Keratinocyte (primary cell): ENCODE measurements at regions not wholly inside any gene's neighbourhood (a gene's known extent, or its start where the extent isn't known, plus 50 kb on each side); places are given as distances from the start of the nearest gene placed in this dataset.

ENCODE experiments used
- DNase-seq: peaks from one replicate; pipeline ENCODE4 v3.0.0-alpha.2; 2011; ENCODE audit warnings: low read depth, missing footprints, low spot score
- FAIRE-seq: peaks from 2 replicates; lab custom pipeline; 2011; peaks lifted over from hg19 to GRCh38; lab: Jason Lieb, UNC
- H2AFZ ChIP-seq: 2 replicates; pipeline ENCODE4 v1.6.0; 2012; ENCODE audit warnings: low read length, control low read depth, inconsistent platforms; ENCODE audit not compliant: control insufficient read depth
- H3K27ac ChIP-seq: 2 replicates; pipeline ENCODE4 v1.5.1; 2011; ENCODE audit warnings: low read length; ENCODE audit not compliant: control insufficient read depth, insufficient read depth
- H3K27me3 ChIP-seq: 3 replicates; pipeline ENCODE4 v1.6.0; 2011; ENCODE audit warnings: low read length; ENCODE audit not compliant: control insufficient read depth, insufficient read depth; ENCODE audit errors: extremely low read depth
- H3K36me3 ChIP-seq, 2 experiments: 2 replicates in 1 of 2; 3 replicates in 1 of 2; pipeline ENCODE4 v1.5.1; 2011; ENCODE audit warnings: low read length in 2 of 2, mild to moderate bottlenecking in 1 of 2; ENCODE audit not compliant: control insufficient read depth in 2 of 2, insufficient read depth in 2 of 2; ENCODE audit errors: extremely low read depth in 1 of 2
- H3K4me1 ChIP-seq: 3 replicates; pipeline ENCODE4 v1.5.1; 2011; ENCODE audit warnings: low read length; ENCODE audit not compliant: control insufficient read depth, insufficient read depth; ENCODE audit errors: extremely low read depth
- H3K4me2 ChIP-seq: 3 replicates; pipeline ENCODE4 v1.6.0; 2011; ENCODE audit warnings: low read depth, low read length; ENCODE audit not compliant: control insufficient read depth, insufficient read depth; ENCODE audit errors: extremely low read depth
- H3K4me3 ChIP-seq, 3 experiments: fragments of 200-600 bp in 1 of 3; sonication (generic) in 1 of 3; 2 replicates in 2 of 3; 3 replicates in 1 of 3; pipeline ENCODE4 v1.5.1; 2011 to 2016; ENCODE audit warnings: low read length in 3 of 3, mild to moderate bottlenecking in 3 of 3, control low read depth in 2 of 3, inconsistent platforms in 1 of 3, low read depth in 1 of 3, mixed read lengths in 1 of 3, mixed run types in 1 of 3, moderate library complexity in 1 of 3; ENCODE audit not compliant: control insufficient read depth in 2 of 3, insufficient read depth in 2 of 3; ENCODE audit errors: extremely low read depth in 1 of 3
- H3K79me2 ChIP-seq: 2 replicates; pipeline ENCODE4 v1.6.0; 2012; ENCODE audit warnings: low read length; ENCODE audit not compliant: control insufficient read depth, insufficient read depth
- H3K9ac ChIP-seq: 3 replicates; pipeline ENCODE4 v1.6.0; 2011; ENCODE audit warnings: low read length; ENCODE audit not compliant: control insufficient read depth, insufficient read depth; ENCODE audit errors: extremely low read depth
- H3K9me1 ChIP-seq: 3 replicates; pipeline ENCODE4 v1.6.0; 2011; ENCODE audit warnings: low read length; ENCODE audit not compliant: control insufficient read depth, insufficient read depth; ENCODE audit errors: extremely low read depth
- H3K9me3 ChIP-seq: 2 replicates; pipeline ENCODE4 v1.5.1; 2012; ENCODE audit warnings: low read depth, low read length; ENCODE audit not compliant: control insufficient read depth
- H4K20me1 ChIP-seq: 3 replicates; pipeline ENCODE4 v1.6.0; 2011; ENCODE audit warnings: low read length; ENCODE audit not compliant: control insufficient read depth, insufficient read depth; ENCODE audit errors: extremely low read depth
- EZH2 ChIP-seq: IDR thresholded peaks from one replicate; pipeline ENCODE4 v1.6.1; 2012; ENCODE audit warnings: inconsistent platforms, mild to moderate bottlenecking, low read length, moderate library complexity
- dilution Hi-C: fragments of 300-500 bp; cut with MboI; formaldehyde crosslinking; loops from one replicate; pipeline ENCODE4 v1.7.0; 2020; ENCODE audit warnings: low sequenced_read_pairs; ENCODE audit not compliant: extremely low pct_ligation_motif_present
- TF ChIP-seq, protein P1 (sequence below), 3 experiments: IDR thresholded peaks in 1 of 3; conservative IDR thresholded peaks in 1 of 3; optimal IDR thresholded peaks in 1 of 3; 2 replicates in 2 of 3; 3 replicates in 1 of 3; pipeline versions ENCODE3 to v1.5.1; 2011; ENCODE audit warnings: low read length in 3 of 3, mild to moderate bottlenecking in 3 of 3, moderate library complexity in 2 of 3, control low read depth in 1 of 3, inconsistent platforms in 1 of 3; ENCODE audit not compliant: insufficient read depth in 2 of 3; ENCODE audit errors: extremely low read depth in 1 of 3

DNA sequence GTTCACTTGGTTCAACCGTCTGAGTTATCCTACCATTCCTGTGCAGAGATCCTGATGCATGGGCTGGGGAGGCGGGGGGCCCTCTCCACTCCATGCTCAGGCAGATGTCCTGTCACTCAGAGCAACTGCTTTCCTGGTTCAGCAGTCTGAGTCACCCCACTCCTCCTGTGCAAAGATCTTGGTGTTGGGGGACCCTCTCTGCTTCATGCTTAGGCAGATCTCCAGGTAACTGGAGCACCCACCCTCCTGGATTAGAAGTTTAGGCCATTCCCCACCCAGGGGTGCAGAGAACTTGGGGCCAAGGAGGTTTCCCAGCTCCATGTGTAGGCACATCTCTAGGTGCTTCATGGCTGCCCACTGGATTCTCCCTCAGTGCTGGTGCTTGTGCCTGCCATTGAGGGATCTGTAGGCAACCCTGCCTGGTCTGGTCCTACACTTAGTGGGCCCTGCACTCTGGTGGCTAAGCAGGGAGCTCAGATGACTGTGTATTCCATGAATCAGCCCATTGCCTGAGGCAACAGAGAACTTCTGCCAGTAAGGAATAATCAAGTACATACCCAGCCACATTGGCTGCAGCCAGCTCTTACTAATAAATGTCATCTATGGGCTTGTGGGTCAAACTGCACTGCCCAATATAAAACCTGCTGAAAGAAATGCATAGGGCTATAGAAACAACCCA is 465.4 kb upstream of the THBS1 start:
- peak; percentile 90 for FAIRE-seq
- Histone ChIP-seq H2AFZ (no peak overlapping the region), H3K9me1 (no peaks in the 10 kb centered on the region)

DNA sequence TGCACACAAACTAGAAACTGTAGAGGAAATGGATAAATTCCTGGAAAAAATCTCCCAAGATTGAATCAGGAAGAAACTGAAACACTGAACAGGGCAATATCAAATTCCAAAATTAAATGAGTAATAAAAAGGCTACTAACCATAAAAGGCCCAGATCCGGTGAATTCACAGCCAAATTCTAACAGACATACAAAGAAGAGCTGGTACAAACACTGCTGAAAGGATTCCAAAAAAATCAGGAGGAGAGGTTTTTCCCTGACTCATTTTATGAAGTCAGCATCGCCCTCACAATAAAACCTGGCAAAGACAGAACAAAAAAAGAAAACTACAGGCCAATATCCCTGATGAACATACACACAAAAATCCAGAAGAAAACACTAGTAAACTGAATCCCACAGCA is 462.4 kb upstream of the THBS1 start:
- Histone ChIP-seq H3K79me2 (no peaks in the 10 kb centered on the region), H3K9ac (no peak overlapping the region), H3K27me3 (no peaks in the 10 kb centered on the region), H3K9me3 (peaks cover 13% of the 10 kb centered on the region), H2AFZ (peak overlapping the region; percentile 21), H3K4me2 (peak overlapping the region; percentile 63), H3K27ac (no peak overlapping the region), H3K36me3 (no peaks in the 10 kb centered on the region), H3K4me3 (peak overlapping the region in 1 of 3 experiments; percentile 24), H3K9me1 (no peaks in the 10 kb centered on the region), H4K20me1 (no peaks in the 10 kb centered on the region), H3K4me1 (peaks cover 32% of the 10 kb centered on the region)
- FAIRE-seq: peak; percentile 61
- TF ChIP-seq EZH2: no peak
- TF ChIP-seq, protein P1, sequence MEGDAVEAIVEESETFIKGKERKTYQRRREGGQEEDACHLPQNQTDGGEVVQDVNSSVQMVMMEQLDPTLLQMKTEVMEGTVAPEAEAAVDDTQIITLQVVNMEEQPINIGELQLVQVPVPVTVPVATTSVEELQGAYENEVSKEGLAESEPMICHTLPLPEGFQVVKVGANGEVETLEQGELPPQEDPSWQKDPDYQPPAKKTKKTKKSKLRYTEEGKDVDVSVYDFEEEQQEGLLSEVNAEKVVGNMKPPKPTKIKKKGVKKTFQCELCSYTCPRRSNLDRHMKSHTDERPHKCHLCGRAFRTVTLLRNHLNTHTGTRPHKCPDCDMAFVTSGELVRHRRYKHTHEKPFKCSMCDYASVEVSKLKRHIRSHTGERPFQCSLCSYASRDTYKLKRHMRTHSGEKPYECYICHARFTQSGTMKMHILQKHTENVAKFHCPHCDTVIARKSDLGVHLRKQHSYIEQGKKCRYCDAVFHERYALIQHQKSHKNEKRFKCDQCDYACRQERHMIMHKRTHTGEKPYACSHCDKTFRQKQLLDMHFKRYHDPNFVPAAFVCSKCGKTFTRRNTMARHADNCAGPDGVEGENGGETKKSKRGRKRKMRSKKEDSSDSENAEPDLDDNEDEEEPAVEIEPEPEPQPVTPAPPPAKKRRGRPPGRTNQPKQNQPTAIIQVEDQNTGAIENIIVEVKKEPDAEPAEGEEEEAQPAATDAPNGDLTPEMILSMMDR (optimal IDR thresholded peaks at IDR 0.05 in 1 of 3, IDR thresholded peaks at IDR 0.05 in 1 of 3, conservative IDR thresholded peaks at IDR 0.05 in 1 of 3; ENCODE audit: extremely low read depth in 1 of 3, insufficient read depth in 2 of 3, low read length in 3 of 3): no peak
- dilution Hi-C loops: no loop called here
- no peak for DNase-seq

More for the DNA sequence above, 465.4 kb upstream of the THBS1 start:
- peak; percentile 95 for DNase-seq
- no peaks in the 10 kb centered on the region for H3K36me3 ChIP-seq
- peak overlapping the region; percentile 70 for H3K27ac ChIP-seq
- H3K27me3 ChIP-seq: no peaks in the 10 kb centered on the region
- no peaks in the 10 kb centered on the region for H3K79me2 ChIP-seq
- H3K9me3 ChIP-seq: peaks cover 16% of the 10 kb centered on the region
- TF ChIP-seq, protein P1 (optimal IDR thresholded peaks at IDR 0.05 in 1 of 3, IDR thresholded peaks at IDR 0.05 in 1 of 3, conservative IDR thresholded peaks at IDR 0.05 in 1 of 3; ENCODE audit: extremely low read depth in 1 of 3, insufficient read depth in 2 of 3, low read length in 3 of 3): peak; percentile 27 to 61 (median 33)
- TF ChIP-seq EZH2: no peak
- peak overlapping the region in 1 of 3 experiments; percentile 11 for H3K4me3 ChIP-seq
- H4K20me1 ChIP-seq: no peaks in the 10 kb centered on the region
- H3K4me2 ChIP-seq: peak overlapping the region; percentile 63
- H3K9ac ChIP-seq: no peak overlapping the region
- H3K4me1 ChIP-seq: peaks cover 32% of the 10 kb centered on the region
- dilution Hi-C loops: no loop called here
